H9 (cell line): ENCODE measurements at regions not wholly inside any gene's neighbourhood (a gene's known extent, or its start where the extent isn't known, plus 50 kb on each side); places are given as distances from the start of the nearest gene placed in this dataset.
"Not testable (repeated sequence)": the region's sequence is repeated elsewhere in the genome, so short reads cannot be mapped to it uniquely, and the experiment has no call there.

Experiments
- DNase-seq: peaks from one replicate; pipeline ENCODE4 v3.0.0-alpha.2; 2017
- H2AFZ ChIP-seq: one replicate; pipeline ENCODE4 v1.6.1; 2013; ENCODE audit warnings: mild to moderate bottlenecking, low read length, control low read depth, moderate library complexity
- H2AK5ac ChIP-seq: 2 replicates; pipeline ENCODE4 v1.6.1; 2013; ENCODE audit warnings: low read length, control low read depth, mixed read lengths; ENCODE audit not compliant: insufficient read length
- H2BK120ac ChIP-seq: one replicate; pipeline ENCODE4 v1.6.1; 2013; ENCODE audit warnings: low read depth, mild to moderate bottlenecking, low read length, control low read depth, inconsistent platforms; ENCODE audit not compliant: poor library complexity, severe bottlenecking
- H2BK12ac ChIP-seq: 2 replicates; pipeline ENCODE4 v1.6.1; 2013; ENCODE audit warnings: low read length, control low read depth, mixed read lengths, low read depth; ENCODE audit not compliant: insufficient read length
- H2BK15ac ChIP-seq: 2 replicates; pipeline ENCODE4 v1.6.1; 2013; ENCODE audit warnings: low read depth, low read length, control low read depth
- H2BK20ac ChIP-seq: one replicate; pipeline ENCODE4 v1.6.1; 2013; ENCODE audit warnings: low read depth, mild to moderate bottlenecking, low read length, control low read depth, inconsistent platforms; ENCODE audit not compliant: poor library complexity, severe bottlenecking
- H2BK5ac ChIP-seq: 2 replicates; pipeline ENCODE4 v1.6.1; 2013; ENCODE audit warnings: low read length, control low read depth, mixed read lengths; ENCODE audit not compliant: insufficient read length
- H3K14ac ChIP-seq: 2 replicates; pipeline ENCODE4 v1.6.1; 2013; ENCODE audit warnings: low read length, control low read depth; ENCODE audit not compliant: insufficient read depth
- H3K18ac ChIP-seq: 2 replicates; pipeline ENCODE4 v1.6.1; 2013; ENCODE audit warnings: low read depth, mild to moderate bottlenecking, mixed read lengths, low read length, control low read depth; ENCODE audit not compliant: insufficient read length
- H3K23ac ChIP-seq: 2 replicates; pipeline ENCODE4 v1.6.1; 2013; ENCODE audit warnings: low read length, control low read depth, mixed read lengths, low read depth; ENCODE audit not compliant: insufficient read length
- H3K23me2 ChIP-seq: 2 replicates; pipeline ENCODE4 v1.6.1; 2013; ENCODE audit warnings: low read depth, mild to moderate bottlenecking, mixed read lengths, low read length, control low read depth; ENCODE audit not compliant: insufficient read length, poor library complexity, severe bottlenecking
- H3K27ac ChIP-seq: 2 replicates; pipeline ENCODE4 v1.5.1; 2013; ENCODE audit warnings: low read length, control low read depth, mixed read lengths, low read depth; ENCODE audit not compliant: insufficient read length
- H3K27me3 ChIP-seq: 2 replicates; pipeline ENCODE4 v1.6.1; 2013; ENCODE audit warnings: low read length, control low read depth, inconsistent platforms; ENCODE audit not compliant: insufficient read depth
- H3K4ac ChIP-seq: 2 replicates; pipeline ENCODE4 v1.6.1; 2013; ENCODE audit warnings: low read depth, mild to moderate bottlenecking, control low read depth, inconsistent platforms, low read length, moderate library complexity
- H3K4me1 ChIP-seq: 2 replicates; pipeline ENCODE4 v1.6.1; 2013; ENCODE audit warnings: low read length, control low read depth, inconsistent platforms; ENCODE audit not compliant: insufficient read depth
- H3K4me2 ChIP-seq: 2 replicates; pipeline ENCODE4 v1.6.1; 2013; ENCODE audit warnings: low read length, control low read depth, mixed read lengths; ENCODE audit not compliant: insufficient read length, insufficient read depth
- H3K56ac ChIP-seq: 2 replicates; pipeline ENCODE4 v1.6.1; 2013; ENCODE audit warnings: low read depth, mild to moderate bottlenecking, mixed read lengths, low read length, control low read depth; ENCODE audit not compliant: insufficient read length
- H3K79me1 ChIP-seq: 2 replicates; pipeline ENCODE4 v1.6.1; 2013; ENCODE audit warnings: low read depth, mild to moderate bottlenecking, moderate library complexity, low read length, control low read depth, inconsistent platforms; ENCODE audit not compliant: insufficient read depth, poor library complexity, severe bottlenecking
- H3K79me2 ChIP-seq: 2 replicates; pipeline ENCODE4 v1.6.1; 2013; ENCODE audit warnings: low read length, control low read depth, inconsistent platforms; ENCODE audit not compliant: insufficient read depth
- H3K9ac ChIP-seq: 2 replicates; pipeline ENCODE4 v1.6.1; 2013; ENCODE audit warnings: low read length, control low read depth, mixed read lengths; ENCODE audit not compliant: insufficient read length; ENCODE audit errors: extremely low read depth
- H3K9me3 ChIP-seq: one replicate; pipeline ENCODE4 v1.6.1; 2013; ENCODE audit warnings: low read depth, low read length, inconsistent platforms; ENCODE audit not compliant: control insufficient read depth
- H3T11ph ChIP-seq: one replicate; pipeline ENCODE4 v1.6.1; 2013; ENCODE audit warnings: mild to moderate bottlenecking, low read length, control low read depth, inconsistent platforms
- H4K20me1 ChIP-seq: one replicate; pipeline ENCODE4 v1.6.1; 2013; ENCODE audit not compliant: control insufficient read depth, insufficient read length, insufficient read depth
- H4K5ac ChIP-seq: 2 replicates; pipeline ENCODE4 v1.6.1; 2013; ENCODE audit warnings: low read depth, mild to moderate bottlenecking, mixed read lengths, low read length, control low read depth; ENCODE audit not compliant: insufficient read length
- H4K8ac ChIP-seq: replicated peaks from 2 replicates; pipeline ENCODE4 v1.6.1; 2013; ENCODE audit warnings: low read length, control low read depth, mixed read lengths, low read depth; ENCODE audit not compliant: insufficient read length
- H4K91ac ChIP-seq: 2 replicates; pipeline ENCODE4 v1.6.1; 2013; ENCODE audit warnings: low read depth, mild to moderate bottlenecking, moderate library complexity, mixed read lengths, low read length, control low read depth; ENCODE audit not compliant: insufficient read length
- H3K27ac Mint-ChIP-seq, 3 experiments: 2 replicates in 2 of 3; 3 replicates in 1 of 3; pipeline ENCODE4 v1.8.0; 2020 to 2021; ENCODE audit warnings: mixed read lengths in 3 of 3, mild to moderate bottlenecking in 1 of 3, moderate library complexity in 1 of 3
- H3K27me3 Mint-ChIP-seq: 2 replicates; pipeline ENCODE4 v1.8.0; 2021; ENCODE audit warnings: low read depth, mild to moderate bottlenecking, moderate library complexity, mixed read lengths
- H3K36me3 Mint-ChIP-seq, 3 experiments: 2 replicates in 2 of 3; 3 replicates in 1 of 3; pipeline ENCODE4 v1.8.0; 2020 to 2021; ENCODE audit warnings: low read depth in 3 of 3, mixed read lengths in 3 of 3; ENCODE audit not compliant: insufficient read depth in 1 of 3
- H3K4me1 Mint-ChIP-seq, 2 experiments: 2 replicates each; pipeline ENCODE4 v1.8.0; 2020; ENCODE audit warnings: mixed read lengths in 2 of 2
- H3K4me3 Mint-ChIP-seq, 2 experiments: 2 replicates in 1 of 2; 3 replicates in 1 of 2; pipeline ENCODE4 v1.8.0; 2020 to 2021; ENCODE audit warnings: mild to moderate bottlenecking in 2 of 2, mixed read lengths in 2 of 2, moderate library complexity in 1 of 2
- H3K9me3 Mint-ChIP-seq, 2 experiments: 2 replicates in 1 of 2; 3 replicates in 1 of 2; pipeline ENCODE4 v1.8.0; 2020; ENCODE audit warnings: mild to moderate bottlenecking in 2 of 2, mixed read lengths in 2 of 2, moderate library complexity in 1 of 2
- WGBS: extraction: QIAGEN DNeasy Blood & Tissue Kit; methylation state at CpG from one replicate; pipeline ENCODE4 v1.1.7; 2013; ENCODE audit warnings: missing lambda C conversion rate, low lambda C conversion rate, mixed read lengths; ENCODE audit not compliant: insufficient read length; ENCODE audit errors: extremely low coverage; 5-methylcytosine and 5-hydroxymethylcytosine counted together

- WGBS = no CpG with 5 or more reads among the region's 4 CpGs
- H3K27ac ChIP-seq, H3K9me3 Mint-ChIP-seq, H2AFZ ChIP-seq, H2BK120ac ChIP-seq, H3K27me3 Mint-ChIP-seq, H3K4ac ChIP-seq, H3K79me1 ChIP-seq, H3K23me2 ChIP-seq, H3T11ph ChIP-seq, H3K27me3 ChIP-seq, H3K9me3 ChIP-seq, H2AK5ac ChIP-seq, H3K18ac ChIP-seq, H3K4me3 Mint-ChIP-seq, H3K79me2 ChIP-seq, H2BK5ac ChIP-seq, H2BK15ac ChIP-seq, H3K9ac ChIP-seq, H4K5ac ChIP-seq, H3K27ac Mint-ChIP-seq, H4K8ac ChIP-seq, H2BK12ac ChIP-seq, H3K56ac ChIP-seq, H3K23ac ChIP-seq, H3K4me2 ChIP-seq, H3K36me3 Mint-ChIP-seq, H3K14ac ChIP-seq, H4K20me1 ChIP-seq, H4K91ac ChIP-seq, H3K4me1 ChIP-seq, H2BK20ac ChIP-seq: not testable (repeated sequence)
- DNase-seq = peak; percentile 45
- peaks cover 8 to 19% of the 10 kb centered on the region in 2 experiments; a peak in 3 of 4 replicates for H3K4me1 Mint-ChIP-seq
Observed at GRCh38 chr11:127768931-127769330, 768.4 kb upstream of the KIRREL3 start.
